ENCODE measurements at regions not wholly inside any gene's neighbourhood (a gene's known extent, or its start where the extent isn't known, plus 50 kb on each side); places are given as distances from the start of the nearest gene placed in this dataset.

DNA sequence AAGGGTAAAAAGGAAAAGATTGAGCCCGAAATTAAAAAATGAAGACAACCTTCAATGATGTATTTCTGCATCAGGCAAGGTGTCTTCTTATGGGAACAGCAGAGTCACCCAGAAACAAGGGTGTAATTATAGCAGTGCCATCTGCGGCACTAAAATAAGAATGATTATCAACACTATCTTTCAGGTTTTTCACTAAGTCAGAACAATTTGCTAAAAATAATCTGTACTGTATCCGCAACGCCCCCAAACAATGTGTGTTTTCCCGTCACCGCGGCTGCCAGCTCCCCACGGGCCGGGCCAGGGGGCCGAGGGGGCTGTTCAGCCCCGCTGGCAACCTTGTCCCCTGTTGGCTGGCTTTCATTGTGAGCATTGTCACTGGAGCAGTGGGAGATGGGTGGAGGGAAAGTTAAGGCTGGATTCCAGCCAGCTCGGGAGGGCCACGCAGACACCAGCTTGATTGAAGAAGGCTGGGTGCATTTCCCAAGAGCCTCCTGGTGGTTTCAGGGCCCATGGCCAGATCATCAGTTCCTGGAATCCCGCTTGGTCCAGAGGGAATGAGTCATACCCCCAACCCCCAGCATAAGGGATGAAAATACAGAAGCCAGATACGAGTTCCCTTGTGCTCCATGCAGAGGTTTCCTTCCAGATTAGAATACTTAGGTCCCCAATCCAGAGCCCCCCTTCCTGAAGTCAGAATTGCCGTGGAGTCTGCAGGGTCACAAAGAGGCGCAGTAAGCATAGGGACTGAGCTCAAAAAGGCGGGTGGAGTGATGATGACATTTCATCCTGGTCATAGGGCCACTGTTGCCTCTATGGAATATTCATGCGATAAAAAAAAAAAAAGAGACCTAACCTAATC, 90.2 kb upstream of the KLF13 start:
- Histone ChIP-seq H3K36me3 (no peaks in the 10 kb centered on the region), H3K27ac (no peak overlapping the region), H3K27me3 (ENCODE audit: insufficient read depth, low read depth, severe bottlenecking) (no peaks in the 10 kb centered on the region), H3K4me3 (ENCODE audit: low read depth, low read length) (no peak overlapping the region), H3K9me3 (ENCODE audit: severe bottlenecking) (no peaks in the 10 kb centered on the region)
- TF ChIP-seq, protein P1, sequence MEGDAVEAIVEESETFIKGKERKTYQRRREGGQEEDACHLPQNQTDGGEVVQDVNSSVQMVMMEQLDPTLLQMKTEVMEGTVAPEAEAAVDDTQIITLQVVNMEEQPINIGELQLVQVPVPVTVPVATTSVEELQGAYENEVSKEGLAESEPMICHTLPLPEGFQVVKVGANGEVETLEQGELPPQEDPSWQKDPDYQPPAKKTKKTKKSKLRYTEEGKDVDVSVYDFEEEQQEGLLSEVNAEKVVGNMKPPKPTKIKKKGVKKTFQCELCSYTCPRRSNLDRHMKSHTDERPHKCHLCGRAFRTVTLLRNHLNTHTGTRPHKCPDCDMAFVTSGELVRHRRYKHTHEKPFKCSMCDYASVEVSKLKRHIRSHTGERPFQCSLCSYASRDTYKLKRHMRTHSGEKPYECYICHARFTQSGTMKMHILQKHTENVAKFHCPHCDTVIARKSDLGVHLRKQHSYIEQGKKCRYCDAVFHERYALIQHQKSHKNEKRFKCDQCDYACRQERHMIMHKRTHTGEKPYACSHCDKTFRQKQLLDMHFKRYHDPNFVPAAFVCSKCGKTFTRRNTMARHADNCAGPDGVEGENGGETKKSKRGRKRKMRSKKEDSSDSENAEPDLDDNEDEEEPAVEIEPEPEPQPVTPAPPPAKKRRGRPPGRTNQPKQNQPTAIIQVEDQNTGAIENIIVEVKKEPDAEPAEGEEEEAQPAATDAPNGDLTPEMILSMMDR (IDR thresholded peaks at IDR 0.05; ENCODE audit: low read depth, low read length): no peak
- no peak for DNase-seq

DNA sequence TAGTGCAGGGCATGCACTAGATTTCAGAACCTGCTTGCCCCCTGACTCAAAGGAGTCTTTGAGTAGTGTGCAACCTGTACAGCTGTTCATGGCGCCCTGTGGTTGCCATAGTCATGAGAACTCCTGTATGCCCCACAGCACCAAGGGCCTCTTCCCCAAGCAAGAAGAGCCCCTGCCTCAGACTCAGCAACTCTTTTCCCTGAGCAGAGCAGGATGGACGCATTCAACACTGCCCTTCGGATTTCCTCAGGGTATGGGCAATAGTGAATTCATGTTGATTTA, 89.7 kb upstream of the KLF13 start:
- TF ChIP-seq, protein P1 (IDR thresholded peaks at IDR 0.05; ENCODE audit: low read depth, low read length): no peak
- H3K36me3 ChIP-seq: no peaks in the 10 kb centered on the region
- H3K9me3 ChIP-seq (ENCODE audit: severe bottlenecking): no peaks in the 10 kb centered on the region
- H3K27me3 ChIP-seq (ENCODE audit: insufficient read depth, low read depth, severe bottlenecking): no peaks in the 10 kb centered on the region
- H3K4me3 ChIP-seq (ENCODE audit: low read depth, low read length): no peak overlapping the region
- H3K27ac ChIP-seq: no peak overlapping the region
- DNase-seq: no peak

DNA sequence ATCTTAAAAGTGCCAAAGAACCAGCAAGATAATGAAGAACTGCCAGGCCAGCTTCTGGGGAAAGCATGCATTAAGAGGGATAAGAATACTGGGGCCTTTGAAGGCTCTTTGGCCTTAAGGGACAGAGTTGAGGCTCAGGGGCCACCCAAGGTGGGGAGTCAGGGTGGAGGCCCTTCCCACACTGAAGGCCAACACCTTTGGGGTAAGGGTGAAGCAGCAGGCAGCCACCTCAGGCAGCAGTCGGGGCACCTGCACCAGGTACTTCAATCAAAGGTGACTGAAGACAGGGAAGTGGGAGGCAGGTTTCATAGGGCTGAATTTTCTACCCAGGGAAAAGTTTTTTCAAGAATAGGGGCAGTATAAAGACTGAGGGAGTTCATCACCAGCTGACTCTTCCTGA, 87.7 kb upstream of the KLF13 start:
- no peak for DNase-seq
- Histone ChIP-seq H3K27ac (no peak overlapping the region), H3K4me3 (ENCODE audit: low read depth, low read length) (no peak overlapping the region), H3K9me3 (ENCODE audit: severe bottlenecking) (no peaks in the 10 kb centered on the region), H3K36me3 (no peaks in the 10 kb centered on the region), H3K27me3 (ENCODE audit: insufficient read depth, low read depth, severe bottlenecking) (no peaks in the 10 kb centered on the region)
- TF ChIP-seq, protein P1 (IDR thresholded peaks at IDR 0.05; ENCODE audit: low read depth, low read length): no peak

DNA sequence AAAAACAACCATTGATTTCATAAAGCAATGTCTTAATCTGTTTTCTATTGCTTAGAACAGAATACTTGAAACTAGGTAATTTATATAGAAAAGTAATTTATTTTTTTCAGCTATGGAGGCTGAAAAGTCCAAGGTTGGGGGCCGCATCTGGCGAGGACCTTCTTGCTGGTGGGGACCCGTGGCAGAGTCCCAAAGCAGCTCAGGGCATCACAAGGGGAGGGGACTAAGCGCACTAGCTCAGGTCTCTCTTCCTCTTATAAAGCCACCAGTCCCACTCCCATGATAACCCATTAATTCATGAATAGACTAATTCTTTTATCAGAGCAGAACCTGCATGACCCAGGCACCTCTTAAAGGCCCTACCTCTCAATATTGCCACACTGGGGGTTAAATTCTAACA, 87.2 kb upstream of the KLF13 start:
- no peak for DNase-seq
- H3K9me3 ChIP-seq (ENCODE audit: severe bottlenecking): no peaks in the 10 kb centered on the region
- no peaks in the 10 kb centered on the region for H3K36me3 ChIP-seq
- no peak overlapping the region for H3K4me3 ChIP-seq (ENCODE audit: low read depth, low read length)
- H3K27me3 ChIP-seq (ENCODE audit: insufficient read depth, low read depth, severe bottlenecking): no peaks in the 10 kb centered on the region
- TF ChIP-seq, protein P1 (IDR thresholded peaks at IDR 0.05; ENCODE audit: low read depth, low read length): no peak
- no peak overlapping the region for H3K27ac ChIP-seq

DNA sequence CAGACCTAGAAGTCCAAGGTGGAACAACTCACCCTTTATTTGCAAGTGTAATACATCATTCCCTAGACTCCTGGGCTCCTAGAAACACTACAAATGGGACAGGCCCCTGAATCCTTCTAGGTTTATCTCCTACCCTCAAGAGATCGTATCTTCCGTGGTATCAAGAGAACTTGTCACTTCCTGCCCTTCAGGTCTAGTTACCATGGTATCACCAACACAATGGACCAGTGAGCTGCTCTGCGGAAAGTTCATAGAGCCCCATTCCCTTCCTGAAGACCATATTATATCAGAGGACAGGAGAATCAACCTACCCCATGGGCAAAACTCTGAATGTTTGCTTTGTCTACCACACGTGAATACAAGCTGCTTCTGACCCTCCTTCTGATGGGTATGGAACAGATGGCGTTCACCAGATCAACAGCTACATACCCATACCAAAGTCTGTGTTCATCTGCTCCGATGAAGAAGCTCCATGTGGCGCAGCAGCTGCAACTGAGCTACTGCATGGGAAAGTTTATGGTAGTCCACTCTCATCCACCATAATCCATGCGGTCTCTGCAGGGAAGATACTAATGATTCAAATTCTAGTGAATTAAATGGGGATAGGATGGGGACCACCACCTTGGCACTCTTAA, 84.6 kb upstream of the KLF13 start:
- Histone ChIP-seq H3K4me3 (ENCODE audit: low read depth, low read length) (no peak overlapping the region), H3K9me3 (ENCODE audit: severe bottlenecking) (no peaks in the 10 kb centered on the region), H3K27me3 (ENCODE audit: insufficient read depth, low read depth, severe bottlenecking) (no peaks in the 10 kb centered on the region), H3K36me3 (no peaks in the 10 kb centered on the region), H3K27ac (no peak overlapping the region)
- DNase-seq: peak; percentile 31
- TF ChIP-seq, protein P1 (IDR thresholded peaks at IDR 0.05; ENCODE audit: low read depth, low read length): no peak

Data from WERI-Rb-1 (cell line).